Sciatic nerve (tissue), 2 donors: ENCODE measurements at regions not wholly inside any gene's neighbourhood (a gene's known extent, or its start where the extent isn't known, plus 50 kb on each side); places are given as distances from the start of the nearest gene placed in this dataset.
"Not testable (repeated sequence)": the region's sequence is repeated elsewhere in the genome, so short reads cannot be mapped to it uniquely, and the experiment has no call there.

Source experiments
- ATAC-seq: fragments of 200-7000 bp; cut with Tn5 transposase; one replicate; pipeline ENCODE4 v1.9.1; 2020; ENCODE audit warnings: mild to moderate bottlenecking, moderate library complexity
- DNase-seq: peaks from one replicate; pipeline ENCODE4 v3.0.0-alpha.2; 2020; ENCODE audit warnings: low spot score
- intact Hi-C: fragments of 100-400 bp; cut with DNase I; formaldehyde crosslinking; loops from one replicate; pipeline ENCODE4 v1.14.2; 2022
- donor health status: DM: no; HTN: no; CAD: no.
- donor health status: DM: no; HTN: no; CAD: no.

DNA sequence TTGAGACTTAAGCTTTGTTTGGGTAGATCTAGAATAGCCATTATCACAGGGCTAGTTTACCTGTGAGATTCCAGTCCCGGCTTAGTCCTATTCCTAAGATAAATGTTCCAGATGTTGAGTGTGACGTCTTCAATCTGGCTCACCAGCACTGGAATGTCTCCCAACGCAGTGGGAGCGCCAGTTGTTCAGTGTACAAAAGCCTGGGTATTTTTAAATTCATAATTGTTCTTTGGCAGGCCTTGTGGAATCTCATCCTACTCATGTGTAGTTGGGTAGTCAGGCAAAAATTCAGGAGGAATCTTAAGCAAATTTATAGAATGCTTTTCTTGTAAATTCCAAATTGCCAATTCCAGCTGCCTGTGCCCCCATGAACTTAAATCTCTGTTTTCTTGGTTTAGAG, 272.6 kb upstream of the KCNN2 start:
- intact Hi-C loops = no loop called here

DNA sequence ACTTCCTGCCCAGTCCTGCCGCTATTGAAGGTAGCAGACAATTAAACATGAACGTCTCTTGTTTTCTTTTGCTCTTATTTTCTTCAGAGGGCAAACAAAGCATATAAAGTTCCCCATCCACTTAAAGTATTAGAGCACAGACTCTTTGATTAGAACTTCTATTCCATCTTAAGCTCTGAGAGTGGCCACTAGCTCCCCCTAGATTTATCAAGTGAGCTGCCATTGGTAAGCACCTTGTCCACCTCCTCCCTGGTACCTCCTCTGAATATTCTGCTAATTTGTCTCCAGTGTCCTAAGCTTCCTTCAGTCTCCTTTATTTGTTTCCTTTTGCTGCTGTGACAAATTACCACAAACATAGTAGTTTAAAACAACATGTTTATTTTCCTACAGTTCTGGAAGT, 264.3 kb upstream of the KCNN2 start:
- ATAC-seq = no peak
- no peak for DNase-seq
- intact Hi-C loops = no loop called here

More for the DNA sequence above, 272.6 kb upstream of the KCNN2 start:
- DNase-seq (no peak), ATAC-seq (no peak)

- intact Hi-C loops = no loop called here
- DNase-seq = no peak
- no peak for ATAC-seq
Measured at GRCh38 chr5:114099161-114099560, 262.7 kb upstream of the KCNN2 start.

GRCh38 chr5:114101153-114101552, 260.7 kb upstream of the KCNN2 start:
- ATAC-seq (no peak), DNase-seq (no peak)
- intact Hi-C loops = no loop called here

- DNase-seq (no peak), ATAC-seq (no peak)
- intact Hi-C loops = no loop called here
Measured at GRCh38 chr5:114113604-114114003, 248.3 kb upstream of the KCNN2 start.

- ATAC-seq (no peak), DNase-seq (no peak)
- intact Hi-C loops = no loop called here
Measured at GRCh38 chr5:114116981-114117380, 244.9 kb upstream of the KCNN2 start.

DNA sequence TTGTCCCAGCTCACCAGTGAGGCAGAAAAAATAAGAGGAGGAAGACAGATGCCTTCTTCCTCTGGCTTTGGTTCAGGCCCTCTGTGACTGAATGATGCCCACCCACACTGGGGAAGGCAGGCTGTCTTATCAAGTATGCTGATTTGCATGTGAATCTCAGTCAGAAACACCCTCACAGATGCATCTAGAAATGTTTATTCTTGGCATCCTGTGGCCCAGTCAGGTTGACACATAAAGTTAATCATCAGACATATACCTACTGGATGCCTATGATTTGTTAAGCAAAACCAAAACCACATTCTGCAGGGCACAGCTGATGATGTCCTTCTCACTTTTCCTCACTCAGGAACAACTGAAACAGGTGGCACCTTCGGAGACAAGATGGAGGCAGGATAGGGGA, 243.4 kb upstream of the KCNN2 start:
- DNase-seq (no peak), ATAC-seq (no peak)
- intact Hi-C loops = no loop called here

DNA sequence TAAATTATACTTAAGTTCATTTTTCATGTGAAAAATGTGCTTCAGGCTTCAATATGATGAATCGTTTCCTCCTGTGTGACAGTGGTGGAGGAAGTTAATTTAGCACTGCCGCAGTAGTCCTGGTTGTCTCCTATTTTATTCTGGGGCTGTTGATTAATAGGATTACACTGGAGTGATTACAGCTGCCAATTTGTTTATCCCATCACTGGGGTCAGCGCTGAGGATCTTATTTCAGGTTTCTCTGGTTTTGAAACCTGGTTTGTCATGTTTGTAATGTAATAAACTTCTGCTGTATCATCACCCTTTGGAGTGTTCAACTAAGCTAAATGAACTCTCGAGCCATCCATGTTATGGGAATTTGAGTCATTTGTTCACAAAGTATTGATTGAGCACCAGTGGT, 241.7 kb upstream of the KCNN2 start:
- intact Hi-C loops = no loop called here
- DNase-seq (no peak), ATAC-seq (no peak)

DNA sequence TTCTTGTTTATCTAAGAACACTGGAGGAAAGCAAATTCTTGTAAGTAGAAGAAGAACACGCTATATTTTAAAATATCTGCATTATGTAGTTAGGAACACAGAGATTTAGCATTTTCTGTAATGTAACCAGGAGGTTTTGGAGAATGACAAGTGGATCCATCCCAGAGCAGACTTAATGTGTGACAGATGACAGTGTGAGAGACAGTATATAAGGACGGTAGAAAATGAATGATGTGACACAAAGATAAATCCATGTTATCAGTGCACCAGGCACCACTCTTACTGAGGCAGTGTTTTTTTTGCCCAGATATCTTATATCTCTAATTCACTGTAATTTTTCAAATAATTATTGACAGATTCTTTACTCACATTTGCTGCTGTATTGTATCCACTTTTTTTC, 239.0 kb upstream of the KCNN2 start:
- no peak for DNase-seq
- intact Hi-C loops = no loop called here
- no peak for ATAC-seq

GRCh38 chr5:114123654-114124053, 238.2 kb upstream of the KCNN2 start:
- intact Hi-C loops = no loop called here
- no peak for ATAC-seq
- no peak for DNase-seq

- no peak for DNase-seq
- no peak for ATAC-seq
- intact Hi-C loops = no loop called here
Measured at GRCh38 chr5:114146398-114146797, 215.5 kb upstream of the KCNN2 start.

DNA sequence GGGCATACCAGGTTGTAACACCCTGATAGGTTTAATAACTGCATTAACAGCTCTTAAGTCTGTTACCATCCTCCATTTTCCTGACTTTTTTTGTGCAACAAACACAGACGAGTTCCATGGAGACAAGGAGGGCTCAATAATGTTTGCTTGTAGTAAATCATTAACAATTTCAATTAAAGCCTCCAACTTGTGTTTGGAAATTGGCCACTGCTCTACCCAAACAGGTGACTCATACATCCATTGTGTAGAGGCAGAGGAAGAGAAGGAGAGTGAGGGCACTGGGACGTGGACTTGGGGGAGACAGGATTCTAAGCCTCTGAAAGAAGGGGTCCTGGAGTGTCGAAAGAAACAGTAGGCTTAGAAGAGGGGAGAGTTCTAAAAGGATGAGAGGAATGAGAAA, 213.6 kb upstream of the KCNN2 start:
- DNase-seq (no peak), ATAC-seq (no peak)
- intact Hi-C loops = no loop called here

DNA sequence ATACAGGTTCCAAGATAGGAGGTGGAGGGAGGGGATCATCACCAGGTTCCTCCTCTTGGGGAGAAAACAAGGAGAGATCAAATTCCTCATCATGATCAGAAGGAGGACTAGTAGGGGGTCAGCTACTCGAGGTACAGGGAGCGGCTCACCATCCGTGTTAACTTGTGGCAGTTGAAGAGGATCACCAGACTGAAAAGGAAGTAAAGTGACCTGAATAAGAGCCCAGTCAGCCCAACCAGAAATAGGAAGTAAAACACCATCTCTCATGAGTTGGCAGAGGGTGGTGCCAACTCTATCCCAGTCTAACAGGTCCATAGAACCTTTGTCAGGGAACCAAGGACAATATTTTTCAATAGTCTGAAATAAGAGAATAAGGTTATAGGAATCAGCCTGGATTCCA, 213.1 kb upstream of the KCNN2 start:
- ATAC-seq, intact Hi-C loops, DNase-seq: not testable (repeated sequence)

GRCh38 chr5:114152656-114153360, 209.1 kb upstream of the KCNN2 start:
- no peak for DNase-seq
- no peak for ATAC-seq
- intact Hi-C loops = no loop called here

GRCh38 chr5:114153392-114153791, 208.5 kb upstream of the KCNN2 start:
- ATAC-seq = no peak
- intact Hi-C loops = no loop called here
- no peak for DNase-seq

DNA sequence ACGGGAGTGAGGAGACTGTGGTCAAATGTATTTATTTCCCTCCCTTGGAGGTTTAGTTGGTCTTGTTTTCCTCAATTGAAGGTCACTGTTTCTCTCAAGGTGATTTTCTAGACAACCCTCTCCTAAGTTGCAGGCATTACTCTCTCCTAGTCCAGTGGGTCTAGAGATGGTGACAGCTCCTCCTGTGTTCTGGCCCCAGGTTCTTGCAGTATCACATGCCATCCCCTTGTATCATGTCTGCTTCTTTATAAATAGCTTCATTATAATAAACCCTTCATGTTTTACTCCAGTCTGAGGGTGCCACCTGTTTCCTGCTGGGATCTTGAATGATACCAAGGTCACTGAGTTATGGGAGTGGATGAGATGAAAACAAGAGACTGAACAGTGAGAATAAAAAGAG, 208.0 kb upstream of the KCNN2 start:
- ATAC-seq (no peak), DNase-seq (no peak)
- intact Hi-C loops = no loop called here

DNA sequence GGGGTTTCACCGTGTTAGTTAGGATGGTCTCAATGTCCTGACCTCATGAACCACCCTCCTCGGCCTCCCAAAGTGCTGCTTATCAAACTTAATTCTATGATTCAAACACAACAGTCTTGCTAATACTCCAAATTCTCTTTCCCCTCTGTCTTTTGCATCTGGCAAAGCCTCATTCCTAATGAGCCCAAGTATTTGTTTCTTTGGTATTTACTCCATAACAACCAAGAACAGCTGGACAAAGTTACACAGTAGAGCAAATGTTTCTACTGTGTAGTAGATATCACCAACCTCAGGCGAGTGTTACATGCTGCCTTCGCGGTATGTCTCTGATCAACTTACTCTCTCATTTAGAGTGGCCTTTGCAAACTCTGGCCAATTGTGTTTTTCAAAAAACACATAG, 195.8 kb upstream of the KCNN2 start:
- ATAC-seq (no peak), DNase-seq (no peak)
- intact Hi-C loops = no loop called here

DNA sequence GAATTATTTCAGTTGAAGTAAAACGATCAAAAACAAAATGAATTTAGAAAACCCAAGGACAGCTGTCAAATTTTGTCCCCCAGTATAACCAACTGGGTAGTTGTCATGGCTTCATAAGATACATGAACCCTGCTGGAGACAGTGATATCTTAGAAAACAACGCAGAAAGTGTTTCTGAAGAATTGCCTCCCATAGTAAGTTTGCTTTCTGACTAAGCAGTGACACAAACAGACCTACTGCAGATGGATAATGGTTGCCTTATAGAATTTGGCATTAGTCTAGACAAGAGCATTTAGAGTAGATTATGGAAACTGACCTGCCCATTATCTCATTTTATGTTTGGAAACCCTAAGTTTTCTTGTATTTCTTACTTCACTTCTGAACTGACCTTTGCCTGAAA, 187.7 kb upstream of the KCNN2 start:
- DNase-seq (no peak), ATAC-seq (no peak)
- intact Hi-C loops = no loop called here

- intact Hi-C loops = no loop called here
- DNase-seq (no peak), ATAC-seq (no peak)
Measured at GRCh38 chr5:114174837-114175236, 187.0 kb upstream of the KCNN2 start.

DNA sequence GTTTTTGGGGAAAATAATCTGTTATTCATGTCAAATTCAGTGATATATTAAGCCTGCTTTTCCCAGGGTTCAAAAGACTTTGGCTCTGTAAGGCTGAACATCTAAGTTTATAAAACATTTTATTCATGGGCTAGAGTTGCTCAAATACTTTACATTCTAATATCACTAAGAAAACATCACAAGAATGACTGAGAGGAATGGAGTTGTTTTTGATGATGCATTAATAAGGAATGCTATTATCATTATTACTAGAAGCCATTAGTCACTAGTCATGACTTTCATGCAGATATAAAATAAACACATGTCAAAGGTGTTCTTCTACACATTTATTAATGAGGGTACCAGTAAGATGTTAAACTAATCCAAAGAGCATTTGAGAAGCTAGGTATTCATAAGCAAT, 185.5 kb upstream of the KCNN2 start:
- DNase-seq (no peak), ATAC-seq (no peak)
- intact Hi-C loops = no loop called here

DNA sequence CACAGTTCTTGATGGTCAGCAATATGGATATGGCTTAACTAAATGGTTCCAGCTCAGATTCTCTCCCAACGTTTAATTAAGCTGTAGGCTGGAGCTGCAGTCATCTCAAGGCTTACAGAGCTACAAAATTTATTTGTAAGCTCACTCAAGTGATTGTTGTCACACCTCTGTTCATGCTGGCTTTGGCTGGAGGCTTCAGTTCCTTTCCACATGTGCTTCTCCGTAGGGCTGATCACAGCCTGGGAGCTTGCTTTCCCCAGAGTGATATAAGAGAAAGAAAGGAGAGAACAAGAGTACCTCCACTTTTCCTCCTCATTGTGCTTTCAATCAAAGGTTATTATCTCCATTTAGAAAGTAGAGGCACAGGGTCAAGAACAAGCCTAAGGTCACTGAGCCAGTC, 182.7 kb upstream of the KCNN2 start:
- DNase-seq (no peak), ATAC-seq (no peak)
- intact Hi-C loops = no loop called here

DNA sequence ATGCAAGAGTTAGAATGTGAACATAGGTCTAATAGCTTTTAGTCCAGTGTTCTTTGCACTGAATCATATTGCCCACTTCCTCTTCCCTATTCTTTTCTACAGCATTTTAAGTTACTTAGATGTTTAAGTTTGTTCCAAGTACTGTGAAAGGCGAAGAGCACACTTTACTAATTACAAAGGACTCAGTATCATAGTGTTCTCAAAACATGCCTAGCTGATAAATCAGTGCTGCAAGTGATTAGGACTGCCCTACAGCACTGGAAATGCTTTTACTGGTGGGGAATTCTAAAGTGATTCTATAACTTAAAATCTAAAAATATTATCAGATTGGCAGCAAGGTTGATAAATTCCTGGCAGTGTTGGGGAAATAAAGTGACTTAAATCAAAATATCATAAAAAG, 177.9 kb upstream of the KCNN2 start:
- ATAC-seq = no peak
- DNase-seq = no peak
- intact Hi-C loops = no loop called here
